Stimulated activated CD4-positive, alpha-beta T cell treated with anti-CD3 and anti-CD28 coated beads, Interleukin-1b, Interleukin-23, amount 100 ng/mL, for 1 hour (primary cell): ENCODE measurements at regions not wholly inside any gene's neighbourhood (a gene's known extent, or its start where the extent isn't known, plus 50 kb on each side); places are given as distances from the start of the nearest gene placed in this dataset.
"Not testable (repeated sequence)": the region's sequence is repeated elsewhere in the genome, so short reads cannot be mapped to it uniquely, and the experiment has no call there.

Experiments used
- DNase-seq, 2 donors: peaks; one replicate each; pipeline ENCODE4 v3.0.0-alpha.2; 2020; ENCODE audit warnings: low read depth in 2 of 2

DNA sequence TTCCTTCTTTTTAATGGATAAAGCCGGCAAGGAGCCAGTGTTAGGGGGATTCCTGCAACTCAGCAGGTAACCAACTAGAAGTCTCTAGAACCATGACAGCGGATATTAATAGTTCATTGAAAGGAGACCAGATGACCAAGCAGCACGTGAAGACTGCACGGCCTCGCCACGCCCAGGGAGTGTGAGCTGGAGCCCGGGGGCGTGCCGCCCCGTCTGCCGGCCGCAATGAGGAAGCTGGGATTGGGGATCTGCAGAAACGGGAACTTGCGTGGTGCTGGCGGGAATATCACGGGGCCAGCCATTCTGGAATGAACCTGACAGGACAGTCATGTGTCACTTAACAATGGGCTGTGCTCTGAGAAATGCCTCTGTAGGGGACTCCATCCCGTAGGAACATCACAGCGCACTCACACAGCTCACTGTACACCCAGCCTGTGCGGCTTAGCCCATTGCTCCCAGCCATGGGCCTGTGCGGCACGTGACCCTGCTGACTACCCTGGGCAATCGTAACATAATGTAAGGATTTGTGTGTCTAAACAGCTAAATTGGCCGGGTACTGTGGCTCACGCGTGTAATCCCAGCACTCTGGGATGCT lies 4092.8 kb upstream of the TPTE start:
- DNase-seq = not testable (repeated sequence)

GRCh38 chr21:6429924-6430323 lies 4091.5 kb upstream of the TPTE start:
- not testable (repeated sequence) for DNase-seq

DNA sequence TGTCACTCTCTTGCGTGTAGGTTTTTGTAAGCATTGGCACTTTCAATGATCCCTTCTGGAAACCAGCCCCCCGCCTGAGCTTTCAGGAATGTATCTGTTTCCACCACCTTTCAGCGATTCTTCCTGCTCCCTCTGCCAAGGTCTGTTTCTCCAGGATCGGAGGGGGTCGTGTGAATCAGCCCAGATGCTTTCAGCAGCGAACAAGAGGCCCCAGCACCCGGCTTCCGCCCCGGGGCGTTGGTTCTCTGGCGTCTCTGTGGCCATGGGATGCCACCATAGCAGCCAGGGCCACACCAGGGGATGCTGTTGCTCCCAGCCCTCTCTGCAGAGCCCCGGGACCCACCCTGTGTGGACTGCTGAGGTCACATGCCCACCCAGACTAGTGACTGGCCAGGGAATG lies 4088.2 kb upstream of the TPTE start:
- not testable (repeated sequence) for DNase-seq

DNA sequence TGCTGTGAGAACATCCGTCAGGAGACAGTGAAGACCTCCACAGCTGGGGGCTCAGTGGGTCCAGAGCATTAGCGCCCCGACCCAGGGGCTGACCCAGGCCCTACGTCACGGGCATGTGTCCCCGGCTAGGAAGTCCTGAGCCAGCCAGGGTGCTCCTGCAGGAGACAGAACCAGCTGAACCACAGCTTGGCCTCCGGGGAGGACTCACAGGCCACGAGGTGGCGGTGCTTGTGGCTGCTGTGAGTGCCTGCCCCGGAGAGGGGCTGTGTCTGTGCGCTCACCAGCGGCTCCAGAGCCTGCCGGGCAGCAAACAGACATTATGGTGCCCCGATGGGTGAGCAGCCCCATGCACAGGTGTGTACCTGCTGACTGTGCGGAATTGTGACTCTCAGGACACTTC lies 4085.2 kb upstream of the TPTE start:
- not testable (repeated sequence) for DNase-seq

- not testable (repeated sequence) for DNase-seq
Observed at GRCh38 chr21:6436971-6437833, 4084.2 kb upstream of the TPTE start.

- not testable (repeated sequence) for DNase-seq
Observed at GRCh38 chr21:6437834-6438187, 4083.6 kb upstream of the TPTE start.

DNA sequence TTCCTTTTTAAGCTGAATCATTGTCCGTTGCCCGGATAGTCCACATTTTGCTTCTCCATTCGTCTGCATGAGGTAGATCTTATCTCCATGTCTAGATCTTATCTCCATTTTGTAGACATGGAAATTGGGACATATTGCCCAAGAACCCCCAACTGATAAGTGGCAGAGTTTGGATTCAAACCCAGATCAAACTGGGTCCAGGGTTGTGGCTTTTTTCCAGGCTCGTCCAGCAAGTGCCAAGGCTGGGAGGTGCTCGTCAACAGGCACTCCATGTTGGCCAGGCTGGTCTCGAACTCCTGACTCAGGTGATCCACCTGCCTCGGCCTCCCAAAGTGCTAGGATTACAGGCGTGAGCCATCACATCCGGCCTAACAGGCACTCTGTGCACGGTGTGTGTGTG lies 4082.3 kb upstream of the TPTE start:
- DNase-seq = not testable (repeated sequence)

DNA sequence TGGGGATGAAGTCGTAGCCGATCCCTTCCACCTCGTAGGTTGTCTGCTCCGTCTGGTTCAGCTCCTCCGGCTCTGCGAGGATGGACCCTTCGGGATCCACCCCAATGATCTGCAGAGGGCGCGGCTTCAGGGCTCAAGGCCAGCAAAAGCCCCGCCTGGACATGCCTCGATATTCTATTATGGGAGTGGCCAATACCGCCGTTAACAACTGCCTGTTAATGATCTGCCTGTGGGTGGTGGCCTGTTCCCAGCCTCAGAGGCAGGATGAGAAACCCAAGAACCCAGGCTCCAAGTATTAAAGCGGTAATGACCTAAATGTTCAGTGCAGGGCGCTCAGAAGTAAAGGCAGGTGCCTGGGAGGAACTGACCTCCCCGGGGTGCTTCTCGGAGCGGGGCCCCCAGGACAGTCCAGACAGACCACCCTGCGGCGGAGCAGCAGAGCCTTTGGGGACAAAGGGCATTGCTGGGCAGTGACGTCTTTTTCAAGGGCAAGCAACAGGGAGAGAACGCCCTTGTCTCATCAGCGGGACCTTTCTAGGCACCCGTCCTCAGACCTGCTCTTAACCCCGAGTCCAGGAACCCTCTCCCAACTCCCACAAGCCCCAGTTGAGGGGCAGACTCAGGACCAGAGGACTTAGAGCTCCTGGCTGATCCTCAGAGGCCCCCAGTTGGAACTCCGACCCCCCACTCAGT lies 4066.6 kb upstream of the TPTE start:
- DNase-seq = not testable (repeated sequence)

GRCh38 chr21:6456011-6456661 lies 4065.2 kb upstream of the TPTE start:
- DNase-seq = not testable (repeated sequence)

GRCh38 chr21:6459761-6460160 lies 4061.6 kb upstream of the TPTE start:
- not testable (repeated sequence) for DNase-seq

DNA sequence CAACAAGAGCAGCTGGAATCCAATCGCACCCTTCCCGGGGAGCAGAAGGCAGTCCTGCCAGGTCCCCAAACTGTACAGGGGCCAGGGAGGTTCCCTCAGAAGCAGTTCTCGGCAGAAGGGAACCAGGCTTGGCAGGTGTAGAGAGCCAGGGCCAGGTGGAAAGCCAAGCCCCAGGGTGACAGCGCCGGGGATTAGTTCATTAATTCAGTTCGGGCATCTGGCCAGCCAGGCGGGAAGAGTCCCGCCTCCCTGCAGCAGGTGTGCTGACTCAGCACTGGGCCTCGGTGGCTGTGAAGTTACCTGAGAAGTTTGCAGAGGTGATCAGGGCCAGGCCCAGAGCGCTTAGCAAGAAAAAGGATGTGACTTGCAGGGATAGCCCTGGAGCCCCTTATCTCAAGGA lies 4060.0 kb upstream of the TPTE start:
- DNase-seq = not testable (repeated sequence)

GRCh38 chr21:6464419-6464818 lies 4057.0 kb upstream of the TPTE start:
- DNase-seq = not testable (repeated sequence)

- not testable (repeated sequence) for DNase-seq
Observed at GRCh38 chr21:6466081-6466698, 4055.2 kb upstream of the TPTE start.

- DNase-seq = not testable (repeated sequence)
Observed at GRCh38 chr21:6466707-6467106, 4054.7 kb upstream of the TPTE start.

DNA sequence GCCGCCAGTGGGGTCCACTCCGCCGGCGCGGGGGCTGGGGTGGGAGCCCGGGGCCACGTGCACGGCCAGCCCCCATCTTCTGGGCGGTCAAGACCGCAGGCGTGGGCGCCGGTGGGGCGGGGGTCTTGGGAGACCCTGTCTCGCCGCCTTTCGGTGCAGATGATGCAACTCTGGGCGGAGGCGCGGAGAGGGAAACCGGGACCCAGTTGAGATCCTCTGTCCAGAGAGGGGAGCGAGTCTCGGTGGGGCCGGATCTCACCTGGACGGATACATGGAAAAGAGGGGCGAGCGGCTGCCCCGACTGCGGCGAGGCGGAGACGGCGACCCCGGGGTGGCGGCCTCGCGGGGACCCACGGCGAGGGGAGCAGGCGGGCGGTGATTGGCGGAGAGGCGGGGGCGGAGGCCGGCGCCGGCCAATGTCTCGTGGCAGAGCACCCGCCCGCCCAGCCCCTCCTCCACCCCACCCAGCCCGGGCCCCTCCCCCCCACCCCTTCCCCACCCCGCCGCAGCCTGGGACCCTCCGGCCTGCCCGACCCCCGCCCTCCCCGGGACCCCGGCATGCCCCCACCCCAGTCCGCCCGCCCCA lies 4054.1 kb upstream of the TPTE start:
- not testable (repeated sequence) for DNase-seq

DNA sequence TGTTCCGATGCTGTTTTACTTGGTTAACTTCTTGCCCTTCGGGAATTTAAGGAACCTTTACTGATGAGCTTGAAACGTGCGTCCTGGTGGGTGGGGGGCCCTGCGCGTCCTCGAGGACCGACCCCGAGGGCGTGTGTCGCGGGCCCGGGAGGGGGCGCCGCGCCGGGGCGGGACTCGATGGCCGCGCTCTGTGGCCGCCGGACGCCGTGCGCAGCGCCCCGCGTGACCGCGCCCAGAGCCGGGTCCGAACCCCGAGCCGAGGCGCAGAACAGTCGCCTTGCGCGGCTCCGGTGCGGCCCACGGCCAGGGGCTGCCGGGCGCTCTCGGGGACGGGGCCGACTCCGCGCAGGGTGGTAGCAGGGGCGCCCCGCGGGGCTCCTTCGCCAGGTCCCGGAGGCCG lies 4053.5 kb upstream of the TPTE start:
- DNase-seq = not testable (repeated sequence)

DNA sequence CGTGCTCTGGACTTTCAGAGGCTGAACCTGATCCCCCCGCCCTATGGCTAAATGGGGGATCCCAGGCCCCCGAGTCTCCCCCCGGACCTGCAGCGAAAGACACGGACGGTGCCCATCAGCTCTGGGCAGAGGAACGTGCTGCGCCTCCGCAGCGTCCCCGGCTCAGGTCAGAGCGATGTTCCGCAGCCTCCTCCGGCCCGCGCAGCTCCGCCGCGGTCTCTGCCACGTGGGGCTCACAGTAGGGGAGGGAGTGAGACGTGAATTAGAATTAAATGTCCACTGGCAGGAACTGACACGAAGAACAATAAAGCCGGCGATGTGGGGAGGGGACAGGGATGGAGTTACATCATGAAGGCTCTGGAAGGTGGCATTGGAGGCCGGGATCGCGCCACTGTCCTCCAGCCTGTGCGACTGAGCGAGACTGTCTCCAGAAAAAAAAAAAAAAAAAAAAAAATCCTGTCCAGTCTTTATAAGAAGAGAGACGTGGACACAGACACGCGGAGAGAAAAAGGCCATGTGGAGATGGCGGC lies 4053.0 kb upstream of the TPTE start:
- DNase-seq = not testable (repeated sequence)

DNA sequence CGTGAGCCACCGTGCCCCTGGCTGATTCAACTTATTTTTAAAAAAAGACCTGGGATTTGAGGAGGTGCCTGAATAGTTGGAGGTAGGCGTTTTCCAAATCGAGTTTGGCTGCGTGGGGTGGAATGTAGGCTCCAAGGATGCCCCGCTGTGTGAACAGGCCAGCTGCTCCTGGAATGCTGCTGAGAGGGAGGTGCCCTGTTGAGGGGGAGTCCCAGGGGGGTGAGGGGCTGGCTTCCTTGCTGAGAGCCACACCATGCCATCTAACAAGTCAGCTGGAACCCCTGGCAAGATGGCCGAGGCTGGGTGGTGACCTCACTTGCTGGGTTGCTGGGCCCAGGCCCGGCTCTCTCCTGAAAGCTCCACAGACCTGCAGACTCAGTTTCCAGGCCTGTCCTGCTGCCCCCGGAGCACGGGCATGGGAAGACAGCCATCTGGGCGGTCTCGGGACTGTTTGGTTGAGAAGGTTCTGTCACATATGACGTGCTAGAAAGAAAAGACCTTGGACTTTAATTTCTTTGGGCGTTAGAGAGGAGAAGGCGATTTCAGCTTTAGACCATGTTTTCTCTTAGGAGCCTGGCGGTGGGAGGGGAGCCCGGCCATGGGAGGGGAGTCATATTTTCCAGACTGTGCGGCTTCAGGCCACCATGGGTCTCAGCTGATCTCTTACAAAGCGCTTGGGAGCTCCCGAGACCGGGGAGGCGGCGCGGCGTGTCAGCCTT lies 4047.0 kb upstream of the TPTE start:
- not testable (repeated sequence) for DNase-seq

DNA sequence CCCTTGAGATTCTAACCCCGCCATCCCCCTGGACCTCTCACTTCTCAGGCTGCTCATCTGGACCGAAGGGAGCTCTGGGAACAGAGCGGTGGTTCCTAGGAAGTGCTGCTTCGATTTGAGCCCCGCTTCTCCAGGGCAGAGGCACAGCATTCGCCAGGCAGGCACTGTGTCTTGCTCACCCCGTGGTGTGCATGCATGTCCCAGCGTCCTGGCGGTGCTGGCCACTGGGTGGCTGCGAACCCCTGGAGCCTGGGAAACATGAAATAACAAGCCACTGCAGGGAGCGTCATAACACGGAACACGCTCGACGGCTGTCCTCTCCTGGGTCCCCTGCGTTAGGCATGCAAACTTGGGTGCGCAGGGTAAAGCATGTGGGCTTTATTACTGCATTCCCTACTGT lies 4040.3 kb upstream of the TPTE start:
- DNase-seq = not testable (repeated sequence)

DNA sequence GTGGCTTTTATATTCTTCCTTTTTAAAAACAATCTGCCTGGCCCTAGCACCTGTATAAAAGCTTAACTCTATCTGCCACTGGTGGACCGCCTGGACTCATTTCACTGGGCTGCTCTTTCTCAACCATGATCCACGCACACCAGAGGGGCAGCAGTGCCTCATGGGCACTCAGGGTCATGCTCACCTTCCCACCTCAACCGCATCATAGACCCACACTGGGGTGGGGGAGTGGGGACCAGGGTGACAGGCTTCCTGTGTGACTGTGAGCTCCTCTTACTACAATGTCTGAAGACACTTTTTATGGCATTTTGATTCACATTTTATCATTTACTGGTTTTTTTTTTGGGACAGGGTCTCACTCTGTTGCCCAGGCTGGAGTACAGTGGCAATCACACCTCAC lies 4038.8 kb upstream of the TPTE start:
- DNase-seq = not testable (repeated sequence)
